NCI-H748 (cell line): ENCODE measurements at regions not wholly inside any gene's neighbourhood (a gene's known extent, or its start where the extent isn't known, plus 50 kb on each side); places are given as distances from the start of the nearest gene placed in this dataset.
"Not testable (repeated sequence)": the region's sequence is repeated elsewhere in the genome, so short reads cannot be mapped to it uniquely, and the experiment has no call there.

ENCODE experiments used
- DNase-seq: peaks from one replicate; lab custom pipeline; 2025; ENCODE audit not compliant: unreplicated experiment; lab: John Stamatoyannopoulos, UW

GRCh38 chrX:113154315-113154714 is 313.7 kb upstream of the AMOT start:
- not testable (repeated sequence) for DNase-seq

- DNase-seq, result peak; percentile 92
These were observed 296.2 kb upstream of the AMOT start for GRCh38 chrX:113136836-113137235.

GRCh38 chrX:113133316-113133715 is 292.7 kb upstream of the AMOT start:
- DNase-seq, result no peak

- DNase-seq, result no peak
These were observed 284.1 kb upstream of the AMOT start for GRCh38 chrX:113124693-113125092.

- DNase-seq, result no peak
These were observed 234.9 kb upstream of the AMOT start for GRCh38 chrX:113075521-113075920.

GRCh38 chrX:113059714-113060113 is 219.1 kb upstream of the AMOT start:
- DNase-seq, result no peak

GRCh38 chrX:113058634-113059033 is 218.0 kb upstream of the AMOT start:
- no peak for DNase-seq

GRCh38 chrX:113048896-113049295 is 208.3 kb upstream of the AMOT start:
- no peak for DNase-seq

- no peak for DNase-seq
These were observed 207.8 kb upstream of the AMOT start for GRCh38 chrX:113048480-113048879.

- no peak for DNase-seq
These were observed 193.5 kb upstream of the AMOT start for GRCh38 chrX:113033966-113034680.

- no peak for DNase-seq
These were observed 179.3 kb upstream of the AMOT start for GRCh38 chrX:113019958-113020357.

- no peak for DNase-seq
These were observed 169.2 kb upstream of the AMOT start for GRCh38 chrX:113009837-113010236.

GRCh38 chrX:113009029-113009428 is 168.4 kb upstream of the AMOT start:
- no peak for DNase-seq

- no peak for DNase-seq
These were observed 161.2 kb upstream of the AMOT start for GRCh38 chrX:113001836-113002235.

GRCh38 chrX:112997991-112998390 is 157.4 kb upstream of the AMOT start:
- no peak for DNase-seq

GRCh38 chrX:112991801-112992200 is 151.2 kb upstream of the AMOT start:
- DNase-seq, result no peak

- no peak for DNase-seq
These were observed 139.2 kb upstream of the AMOT start for GRCh38 chrX:112979879-112980278.

- no peak for DNase-seq
These were observed 127.9 kb upstream of the AMOT start for GRCh38 chrX:112968351-112969133.

GRCh38 chrX:112967903-112968302 is 127.3 kb upstream of the AMOT start:
- no peak for DNase-seq

GRCh38 chrX:112967341-112967740 is 126.7 kb upstream of the AMOT start:
- no peak for DNase-seq

- DNase-seq, result no peak
These were observed 121.3 kb upstream of the AMOT start for GRCh38 chrX:112961981-112962380.

GRCh38 chrX:112947981-112948615 is 107.5 kb upstream of the AMOT start:
- no peak for DNase-seq
